HEK293 (cell line): ENCODE measurements at regions not wholly inside any gene's neighbourhood (a gene's known extent, or its start where the extent isn't known, plus 50 kb on each side); places are given as distances from the start of the nearest gene placed in this dataset.

Experiments used
- RBAK ChIP-seq: fragments of 450-650 bp; formaldehyde crosslinking; IDR thresholded peaks from 2 replicates; pipeline ENCODE4 v1.5.1; 2016; ENCODE audit warnings: missing biosample characterization, missing genetic modification characterization
- TCF7L2 ChIP-seq: IDR thresholded peaks from 2 replicates; pipeline ENCODE4 v1.6.1; 2011; ENCODE audit warnings: low read depth, mild to moderate bottlenecking, inconsistent platforms, low read length, moderate library complexity, borderline replicate concordance
- ZBTB10 ChIP-seq: fragments of 450-650 bp; formaldehyde crosslinking; IDR thresholded peaks from 2 replicates; pipeline ENCODE4 v1.5.1; 2016; ENCODE audit warnings: missing biosample characterization, missing genetic modification characterization
- ZFP3 ChIP-seq: fragments of 450-650 bp; formaldehyde crosslinking; IDR thresholded peaks from 2 replicates; pipeline ENCODE4 v1.5.1; 2016; ENCODE audit warnings: low read depth, missing biosample characterization, missing genetic modification characterization
- ZNF140 ChIP-seq: fragments of 450-650 bp; formaldehyde crosslinking; IDR thresholded peaks from 2 replicates; pipeline ENCODE4 v1.5.1; 2016; ENCODE audit warnings: missing biosample characterization, missing genetic modification characterization
- ZNF24 ChIP-seq: fragments of 450-650 bp; formaldehyde crosslinking; IDR thresholded peaks from 2 replicates; pipeline ENCODE4 v1.5.1; 2016; ENCODE audit warnings: missing biosample characterization, missing genetic modification characterization
- ZNF514 ChIP-seq: fragments of 450-650 bp; formaldehyde crosslinking; IDR thresholded peaks from 2 replicates; pipeline ENCODE4 v1.5.1; 2016; ENCODE audit warnings: missing biosample characterization, missing genetic modification characterization
- ZNF629 ChIP-seq: fragments of 450-650 bp; formaldehyde crosslinking; IDR thresholded peaks from 2 replicates; pipeline ENCODE4 v1.5.1; 2017; ENCODE audit warnings: missing biosample characterization, missing genetic modification characterization
- ZNF707 ChIP-seq: fragments of 450-650 bp; formaldehyde crosslinking; IDR thresholded peaks from 2 replicates; pipeline ENCODE4 v1.5.1; 2016; ENCODE audit warnings: missing biosample characterization, missing genetic modification characterization
- TF ChIP-seq, protein P1 (sequence below): fragments of 450-650 bp; formaldehyde crosslinking; IDR thresholded peaks from 2 replicates; pipeline ENCODE4 v1.5.1; 2016; ENCODE audit warnings: missing biosample characterization, missing genetic modification characterization
- TF ChIP-seq, protein P2 (sequence below): fragments of 450-650 bp; formaldehyde crosslinking; IDR thresholded peaks from 2 replicates; pipeline ENCODE4 v1.5.1; 2016; ENCODE audit warnings: missing biosample characterization, missing genetic modification characterization
- TF ChIP-seq, protein P3 (sequence below): fragments of 450-650 bp; formaldehyde crosslinking; IDR thresholded peaks from 2 replicates; pipeline ENCODE4 v1.5.1; 2016; ENCODE audit warnings: missing biosample characterization, missing genetic modification characterization
- TF ChIP-seq, protein P4 (sequence below): fragments of 450-650 bp; formaldehyde crosslinking; IDR thresholded peaks from 2 replicates; pipeline ENCODE4 v1.5.1; 2016; ENCODE audit warnings: missing biosample characterization, missing genetic modification characterization

GRCh38 chr11:81070948-81071347 lies 1630.1 kb upstream of the TENM4 start:
- TF ChIP-seq, protein P1, sequence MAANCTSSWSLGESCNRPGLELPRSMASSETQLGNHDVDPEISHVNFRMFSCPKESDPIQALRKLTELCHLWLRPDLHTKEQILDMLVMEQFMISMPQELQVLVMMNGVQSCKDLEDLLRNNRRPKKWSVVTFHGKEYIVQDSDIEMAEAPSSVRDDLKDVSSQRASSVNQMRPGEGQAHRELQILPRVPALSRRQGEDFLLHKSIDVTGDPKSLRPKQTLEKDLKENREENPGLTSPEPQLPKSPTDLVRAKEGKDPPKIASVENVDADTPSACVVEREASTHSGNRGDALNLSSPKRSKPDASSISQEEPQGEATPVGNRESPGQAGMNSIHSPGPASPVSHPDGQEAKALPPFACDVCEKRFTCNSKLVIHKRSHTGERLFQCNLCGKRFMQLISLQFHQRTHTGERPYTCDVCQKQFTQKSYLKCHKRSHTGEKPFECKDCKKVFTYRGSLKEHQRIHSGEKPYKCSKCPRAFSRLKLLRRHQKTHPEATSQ (tag by site-specific recombination) = no peak
- TF ChIP-seq TCF7L2 = no peak
- TF ChIP-seq ZNF24 (tag by site-specific recombination) = no peak
- no peak for TF ChIP-seq ZNF140 (tag by site-specific recombination)
- no peak for TF ChIP-seq ZBTB10
- TF ChIP-seq ZNF514 (tag by site-specific recombination) = no peak
- TF ChIP-seq ZNF629 (tag by site-specific recombination) = no peak
- TF ChIP-seq, protein P2, sequence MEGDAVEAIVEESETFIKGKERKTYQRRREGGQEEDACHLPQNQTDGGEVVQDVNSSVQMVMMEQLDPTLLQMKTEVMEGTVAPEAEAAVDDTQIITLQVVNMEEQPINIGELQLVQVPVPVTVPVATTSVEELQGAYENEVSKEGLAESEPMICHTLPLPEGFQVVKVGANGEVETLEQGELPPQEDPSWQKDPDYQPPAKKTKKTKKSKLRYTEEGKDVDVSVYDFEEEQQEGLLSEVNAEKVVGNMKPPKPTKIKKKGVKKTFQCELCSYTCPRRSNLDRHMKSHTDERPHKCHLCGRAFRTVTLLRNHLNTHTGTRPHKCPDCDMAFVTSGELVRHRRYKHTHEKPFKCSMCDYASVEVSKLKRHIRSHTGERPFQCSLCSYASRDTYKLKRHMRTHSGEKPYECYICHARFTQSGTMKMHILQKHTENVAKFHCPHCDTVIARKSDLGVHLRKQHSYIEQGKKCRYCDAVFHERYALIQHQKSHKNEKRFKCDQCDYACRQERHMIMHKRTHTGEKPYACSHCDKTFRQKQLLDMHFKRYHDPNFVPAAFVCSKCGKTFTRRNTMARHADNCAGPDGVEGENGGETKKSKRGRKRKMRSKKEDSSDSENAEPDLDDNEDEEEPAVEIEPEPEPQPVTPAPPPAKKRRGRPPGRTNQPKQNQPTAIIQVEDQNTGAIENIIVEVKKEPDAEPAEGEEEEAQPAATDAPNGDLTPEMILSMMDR = no peak
- TF ChIP-seq RBAK (tag by site-specific recombination) = no peak
- no peak for TF ChIP-seq ZNF707 (tag by site-specific recombination)
- TF ChIP-seq, protein P3, sequence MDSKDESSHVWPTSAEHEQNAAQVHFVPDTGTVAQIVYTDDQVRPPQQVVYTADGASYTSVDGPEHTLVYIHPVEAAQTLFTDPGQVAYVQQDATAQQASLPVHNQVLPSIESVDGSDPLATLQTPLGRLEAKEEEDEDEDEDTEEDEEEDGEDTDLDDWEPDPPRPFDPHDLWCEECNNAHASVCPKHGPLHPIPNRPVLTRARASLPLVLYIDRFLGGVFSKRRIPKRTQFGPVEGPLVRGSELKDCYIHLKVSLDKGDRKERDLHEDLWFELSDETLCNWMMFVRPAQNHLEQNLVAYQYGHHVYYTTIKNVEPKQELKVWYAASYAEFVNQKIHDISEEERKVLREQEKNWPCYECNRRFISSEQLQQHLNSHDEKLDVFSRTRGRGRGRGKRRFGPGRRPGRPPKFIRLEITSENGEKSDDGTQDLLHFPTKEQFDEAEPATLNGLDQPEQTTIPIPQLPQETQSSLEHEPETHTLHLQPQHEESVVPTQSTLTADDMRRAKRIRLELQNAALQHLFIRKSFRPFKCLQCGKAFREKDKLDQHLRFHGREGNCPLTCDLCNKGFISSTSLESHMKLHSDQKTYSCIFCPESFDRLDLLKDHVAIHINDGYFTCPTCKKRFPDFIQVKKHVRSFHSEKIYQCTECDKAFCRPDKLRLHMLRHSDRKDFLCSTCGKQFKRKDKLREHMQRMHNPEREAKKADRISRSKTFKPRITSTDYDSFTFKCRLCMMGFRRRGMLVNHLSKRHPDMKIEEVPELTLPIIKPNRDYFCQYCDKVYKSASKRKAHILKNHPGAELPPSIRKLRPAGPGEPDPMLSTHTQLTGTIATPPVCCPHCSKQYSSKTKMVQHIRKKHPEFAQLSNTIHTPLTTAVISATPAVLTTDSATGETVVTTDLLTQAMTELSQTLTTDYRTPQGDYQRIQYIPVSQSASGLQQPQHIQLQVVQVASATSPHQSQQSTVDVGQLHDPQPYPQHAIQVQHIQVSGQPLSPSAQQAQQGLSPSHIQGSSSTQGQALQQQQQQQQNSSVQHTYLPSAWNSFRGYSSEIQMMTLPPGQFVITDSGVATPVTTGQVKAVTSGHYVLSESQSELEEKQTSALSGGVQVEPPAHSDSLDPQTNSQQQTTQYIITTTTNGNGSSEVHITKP (tag by site-specific recombination) = no peak
- TF ChIP-seq, protein P4, sequence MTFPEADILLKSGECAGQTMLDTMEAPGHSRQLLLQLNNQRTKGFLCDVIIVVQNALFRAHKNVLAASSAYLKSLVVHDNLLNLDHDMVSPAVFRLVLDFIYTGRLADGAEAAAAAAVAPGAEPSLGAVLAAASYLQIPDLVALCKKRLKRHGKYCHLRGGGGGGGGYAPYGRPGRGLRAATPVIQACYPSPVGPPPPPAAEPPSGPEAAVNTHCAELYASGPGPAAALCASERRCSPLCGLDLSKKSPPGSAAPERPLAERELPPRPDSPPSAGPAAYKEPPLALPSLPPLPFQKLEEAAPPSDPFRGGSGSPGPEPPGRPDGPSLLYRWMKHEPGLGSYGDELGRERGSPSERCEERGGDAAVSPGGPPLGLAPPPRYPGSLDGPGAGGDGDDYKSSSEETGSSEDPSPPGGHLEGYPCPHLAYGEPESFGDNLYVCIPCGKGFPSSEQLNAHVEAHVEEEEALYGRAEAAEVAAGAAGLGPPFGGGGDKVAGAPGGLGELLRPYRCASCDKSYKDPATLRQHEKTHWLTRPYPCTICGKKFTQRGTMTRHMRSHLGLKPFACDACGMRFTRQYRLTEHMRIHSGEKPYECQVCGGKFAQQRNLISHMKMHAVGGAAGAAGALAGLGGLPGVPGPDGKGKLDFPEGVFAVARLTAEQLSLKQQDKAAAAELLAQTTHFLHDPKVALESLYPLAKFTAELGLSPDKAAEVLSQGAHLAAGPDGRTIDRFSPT (tag by site-specific recombination) = no peak
- no peak for TF ChIP-seq ZFP3 (tag by site-specific recombination)
